Effector CD4-positive, alpha-beta T cell (primary cell): ENCODE measurements at regions not wholly inside any gene's neighbourhood (a gene's known extent, or its start where the extent isn't known, plus 50 kb on each side); places are given as distances from the start of the nearest gene placed in this dataset.
"Not testable (repeated sequence)": the region's sequence is repeated elsewhere in the genome, so short reads cannot be mapped to it uniquely, and the experiment has no call there.

ENCODE experiments used
- DNase-seq: peaks from one replicate; pipeline ENCODE4 v3.0.0-alpha.2; 2020

DNA sequence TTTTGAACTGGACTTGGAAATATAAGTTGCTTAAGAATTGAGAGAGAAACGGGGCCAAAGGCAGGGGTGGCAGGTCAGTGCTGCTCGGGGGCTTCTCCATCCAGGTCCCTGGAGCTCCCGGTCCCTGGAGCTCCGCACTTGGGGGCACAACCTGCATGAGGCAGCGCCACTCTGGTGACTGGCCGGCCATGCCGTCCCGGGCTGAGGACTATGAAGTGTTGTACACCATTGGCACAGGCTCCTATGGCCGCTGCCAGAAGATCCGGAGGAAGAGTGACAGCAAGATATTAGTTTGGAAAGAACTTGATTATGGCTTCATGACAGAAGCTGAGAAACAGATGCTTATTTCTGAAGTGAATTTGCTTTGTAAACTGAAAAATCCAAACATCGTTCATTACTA is 76.9 kb upstream of the POTEG start:
- DNase-seq = not testable (repeated sequence)

DNA sequence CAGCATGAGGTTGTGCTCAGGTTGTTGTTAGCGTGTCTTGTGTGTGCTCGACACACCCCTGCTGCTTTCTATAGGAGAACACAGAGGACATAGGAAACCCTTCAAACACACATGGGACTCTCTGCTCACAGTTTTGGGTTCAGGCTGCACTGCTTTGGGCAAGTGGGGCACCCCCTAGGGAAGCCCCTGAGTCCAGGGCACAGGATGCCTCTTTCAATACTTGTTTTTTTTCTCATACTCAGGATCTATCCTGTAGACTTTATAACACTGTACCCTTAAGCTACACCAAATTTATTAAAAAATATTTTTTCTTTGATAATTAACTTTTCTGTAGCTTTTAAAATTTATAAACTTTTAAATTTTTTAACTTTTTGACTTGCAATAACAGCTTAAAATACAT is 55.3 kb upstream of the POTEG start:
- not testable (repeated sequence) for DNase-seq

DNA sequence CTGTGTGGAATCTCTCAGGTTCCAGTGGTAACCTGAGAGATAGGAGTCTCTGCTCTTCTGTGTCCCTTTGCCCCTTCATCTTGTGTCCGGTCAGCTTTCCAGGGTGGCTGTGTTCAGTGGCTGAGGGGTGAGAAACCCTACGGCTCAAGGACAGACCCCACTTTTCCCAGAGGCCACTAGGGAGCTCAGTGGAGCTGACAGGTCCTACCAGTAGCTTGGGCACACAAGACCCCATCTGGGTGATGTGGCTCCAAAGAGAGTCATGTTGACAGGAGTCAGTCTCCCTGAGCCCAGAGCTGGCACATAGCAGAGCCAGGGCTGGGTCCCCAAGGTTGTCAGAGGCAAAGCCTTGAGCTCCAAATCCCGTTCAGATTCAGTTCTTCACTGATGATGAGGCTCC is 54.3 kb upstream of the POTEG start:
- not testable (repeated sequence) for DNase-seq

DNA sequence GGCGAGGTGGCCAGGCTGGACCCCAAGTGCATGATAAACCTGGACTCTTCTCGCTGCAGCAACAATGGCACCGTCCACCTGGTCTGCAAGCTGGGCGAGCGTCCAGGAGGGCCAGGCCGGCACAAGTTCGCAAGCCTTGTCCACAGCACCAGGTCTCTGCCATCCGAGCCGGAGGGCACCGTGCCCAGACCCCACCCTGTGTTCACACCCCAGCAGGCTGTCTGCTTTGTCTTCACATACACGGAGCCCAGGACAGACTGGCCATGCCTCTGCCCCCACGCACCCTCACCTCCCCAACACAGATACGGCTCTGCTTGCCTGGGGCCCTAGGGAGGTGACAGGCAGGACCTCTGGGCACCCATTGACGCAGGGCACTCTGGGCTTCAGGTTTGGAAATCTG is 53.5 kb upstream of the POTEG start:
- DNase-seq = not testable (repeated sequence)

DNA sequence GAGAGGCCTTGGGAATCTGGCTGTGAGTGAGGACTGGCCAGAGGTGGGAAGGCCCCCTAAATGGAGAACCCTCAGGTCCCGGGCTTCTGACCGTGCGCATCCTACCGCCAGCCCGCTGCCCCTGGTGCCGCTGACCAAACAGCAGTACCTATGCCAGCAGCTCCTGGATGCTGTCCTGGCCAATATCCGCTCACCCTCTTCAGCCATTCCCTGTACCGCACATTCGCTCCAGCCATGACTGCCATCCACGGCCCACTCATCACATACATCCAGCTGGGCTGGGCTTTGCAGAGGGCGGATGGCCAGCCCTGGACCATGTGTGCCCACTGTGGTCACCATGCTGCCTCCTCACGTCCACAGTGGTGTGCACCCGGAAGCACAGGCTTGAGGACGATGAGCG is 53.1 kb upstream of the POTEG start:
- DNase-seq = not testable (repeated sequence)

DNA sequence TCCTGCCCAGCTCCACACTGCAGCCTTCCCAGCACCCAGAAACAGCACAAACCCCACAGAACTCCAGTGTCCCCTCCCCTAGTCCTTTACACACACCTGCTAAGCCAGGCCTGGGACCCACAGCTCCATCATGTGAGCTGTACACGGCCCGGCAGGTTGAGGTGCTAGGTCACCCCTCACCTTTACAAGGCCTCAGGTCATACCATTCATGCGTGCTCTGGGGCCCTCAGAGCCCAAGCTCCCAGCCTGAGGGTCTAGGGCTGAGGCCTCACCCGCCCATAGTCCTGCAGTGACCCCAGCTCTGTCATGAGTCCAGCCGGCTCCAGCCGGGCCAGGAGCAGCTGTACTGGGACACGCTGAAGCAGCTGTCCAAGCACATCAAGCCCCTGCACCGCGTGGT is 51.2 kb upstream of the POTEG start:
- peak; percentile 1 for DNase-seq
